PC-3 (cell line): ENCODE measurements at regions not wholly inside any gene's neighbourhood (a gene's known extent, or its start where the extent isn't known, plus 50 kb on each side); places are given as distances from the start of the nearest gene placed in this dataset.

Experiments
- ATAC-seq: fragments of 200-7000 bp; cut with Tn5 transposase; 2 replicates; pipeline ENCODE4 v1.9.1; 2020; ENCODE audit warnings: mild to moderate bottlenecking, moderate library complexity
- BruUV-seq: library from RNA; stranded (reverse); fragments of 400-500 nt; replicated peaks from 2 replicates; lab custom pipeline; 2021; lab: Mats Ljungman, UMichigan
- CTCF ChIA-PET: fragments of 300-600 bp; sonication (Branson Sonifier 250); formaldehyde crosslinking; loops from one replicate; lab custom pipeline; 2022; ENCODE audit warnings: antibody characterized with exemption; lab: Charles Lee
- POLR2A ChIA-PET: fragments of 300-600 bp; sonication (Branson Sonifier 250); formaldehyde crosslinking; loops from one replicate; lab custom pipeline; 2022; ENCODE audit warnings: antibody characterized with exemption; ENCODE audit not compliant: unreplicated experiment; lab: Charles Lee
- DNase-seq: peaks from one replicate; pipeline ENCODE4 v3.0.0-alpha.2; 2015
- H2AFZ ChIP-seq: fragments of 300-600 bp; sonication (generic); 2 replicates; pipeline ENCODE4 v1.6.0; 2016; ENCODE audit warnings: antibody characterized with exemption, low read length
- H3F3A ChIP-seq: fragments of 300-600 bp; sonication (generic); one replicate; pipeline ENCODE4 v1.6.0; 2017; ENCODE audit warnings: antibody characterized with exemption, low read length, control low read depth, mild to moderate bottlenecking; ENCODE audit not compliant: unreplicated experiment
- H3K27ac ChIP-seq: fragments of 300-600 bp; sonication (generic); 2 replicates; pipeline ENCODE4 v1.5.1; 2016; ENCODE audit warnings: mild to moderate bottlenecking, low read length
- H3K27me3 ChIP-seq: fragments of 300-600 bp; sonication (generic); 2 replicates; pipeline ENCODE4 v1.6.1; 2016; ENCODE audit warnings: low read length, mixed read lengths
- H3K36me3 ChIP-seq: fragments of 300-600 bp; sonication (generic); 2 replicates; pipeline ENCODE4 v1.6.1; 2016; ENCODE audit warnings: low read depth, mixed run types, low read length, mixed read lengths
- H3K4me1 ChIP-seq: fragments of 300-600 bp; sonication (generic); 2 replicates; pipeline ENCODE4 v1.5.1; 2016; ENCODE audit warnings: low read length; ENCODE audit not compliant: insufficient read depth
- H3K4me2 ChIP-seq: fragments of 300-600 bp; sonication (generic); 2 replicates; pipeline ENCODE4 v1.6.0; 2016; ENCODE audit warnings: low read length
- H3K4me3 ChIP-seq: fragments of 300-600 bp; sonication (generic); 2 replicates; pipeline ENCODE4 v1.5.1; 2016; ENCODE audit warnings: mild to moderate bottlenecking, low read length, mixed read lengths
- H3K79me2 ChIP-seq: fragments of 300-600 bp; sonication (generic); 2 replicates; pipeline ENCODE4 v1.6.1; 2017; ENCODE audit warnings: low read length, mixed read lengths
- H3K9ac ChIP-seq: fragments of 300-600 bp; sonication (generic); 2 replicates; pipeline ENCODE4 v1.6.0; 2016; ENCODE audit warnings: mild to moderate bottlenecking, low read length
- H3K9me2 ChIP-seq: fragments of 300-600 bp; sonication (generic); replicated peaks from 2 replicates; pipeline ENCODE4 v1.6.1; 2016; ENCODE audit warnings: mixed run types, low read length, mixed read lengths
- H3K9me3 ChIP-seq: fragments of 300-600 bp; sonication (generic); 2 replicates; pipeline ENCODE4 v1.6.1; 2016; ENCODE audit warnings: low read length, mixed read lengths
- H4K20me1 ChIP-seq: fragments of 300-600 bp; sonication (generic); 2 replicates; pipeline ENCODE4 v1.6.1; 2016; ENCODE audit warnings: low read length, mixed read lengths
- EZH2 ChIP-seq: fragments of 300-600 bp; sonication (generic); IDR thresholded peaks from one replicate; pipeline ENCODE4 v1.6.1; 2017; ENCODE audit warnings: antibody characterized with exemption, mild to moderate bottlenecking, low read length; ENCODE audit not compliant: unreplicated experiment
- EZH2phosphoT487 ChIP-seq: fragments of 300-600 bp; sonication (generic); IDR thresholded peaks from 2 replicates; pipeline ENCODE4 v1.6.1; 2018; ENCODE audit warnings: mild to moderate bottlenecking, antibody characterized with exemption, low read length, borderline replicate concordance
- intact Hi-C: fragments of 100-400 bp; cut with micrococcal nuclease; formaldehyde crosslinking; loops from 2 replicates; pipeline ENCODE4 v1.9.0; 2023
- TF ChIP-seq, protein P1 (sequence below): fragments of 300-600 bp; sonication (generic); conservative IDR thresholded peaks from 2 replicates; pipeline ENCODE4 v1.5.1; 2017; ENCODE audit warnings: antibody characterized with exemption, low read depth, mild to moderate bottlenecking, low read length

- Histone ChIP-seq H3K27me3 (no peaks in the 10 kb centered on the region), H3K4me3 (no peak overlapping the region), H3F3A (no peaks in the 10 kb centered on the region), H3K9ac (no peak overlapping the region), H2AFZ (no peak overlapping the region), H3K27ac (no peak overlapping the region), H3K9me2 (no peaks in the 10 kb centered on the region), H3K36me3 (no peaks in the 10 kb centered on the region), H3K79me2 (no peaks in the 10 kb centered on the region), H3K4me1 (peaks cover 12% of the 10 kb centered on the region), H3K4me2 (no peak overlapping the region), H3K9me3 (no peaks in the 10 kb centered on the region), H4K20me1 (no peaks in the 10 kb centered on the region)
- TF ChIP-seq EZH2 (no peak), EZH2phosphoT487 (no peak)
- TF ChIP-seq, protein P1, sequence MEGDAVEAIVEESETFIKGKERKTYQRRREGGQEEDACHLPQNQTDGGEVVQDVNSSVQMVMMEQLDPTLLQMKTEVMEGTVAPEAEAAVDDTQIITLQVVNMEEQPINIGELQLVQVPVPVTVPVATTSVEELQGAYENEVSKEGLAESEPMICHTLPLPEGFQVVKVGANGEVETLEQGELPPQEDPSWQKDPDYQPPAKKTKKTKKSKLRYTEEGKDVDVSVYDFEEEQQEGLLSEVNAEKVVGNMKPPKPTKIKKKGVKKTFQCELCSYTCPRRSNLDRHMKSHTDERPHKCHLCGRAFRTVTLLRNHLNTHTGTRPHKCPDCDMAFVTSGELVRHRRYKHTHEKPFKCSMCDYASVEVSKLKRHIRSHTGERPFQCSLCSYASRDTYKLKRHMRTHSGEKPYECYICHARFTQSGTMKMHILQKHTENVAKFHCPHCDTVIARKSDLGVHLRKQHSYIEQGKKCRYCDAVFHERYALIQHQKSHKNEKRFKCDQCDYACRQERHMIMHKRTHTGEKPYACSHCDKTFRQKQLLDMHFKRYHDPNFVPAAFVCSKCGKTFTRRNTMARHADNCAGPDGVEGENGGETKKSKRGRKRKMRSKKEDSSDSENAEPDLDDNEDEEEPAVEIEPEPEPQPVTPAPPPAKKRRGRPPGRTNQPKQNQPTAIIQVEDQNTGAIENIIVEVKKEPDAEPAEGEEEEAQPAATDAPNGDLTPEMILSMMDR: no peak
- intact Hi-C loops: no loop called here
- ATAC-seq (no peak), DNase-seq (peak; percentile 30)
- ChIA-PET POLR2A (no interaction called here), CTCF (no interaction called here)
- BruUV-seq: no TSS peak
Measured at GRCh38 chr20:7608250-7608649, 332.0 kb downstream of the HAO1 start.

DNA sequence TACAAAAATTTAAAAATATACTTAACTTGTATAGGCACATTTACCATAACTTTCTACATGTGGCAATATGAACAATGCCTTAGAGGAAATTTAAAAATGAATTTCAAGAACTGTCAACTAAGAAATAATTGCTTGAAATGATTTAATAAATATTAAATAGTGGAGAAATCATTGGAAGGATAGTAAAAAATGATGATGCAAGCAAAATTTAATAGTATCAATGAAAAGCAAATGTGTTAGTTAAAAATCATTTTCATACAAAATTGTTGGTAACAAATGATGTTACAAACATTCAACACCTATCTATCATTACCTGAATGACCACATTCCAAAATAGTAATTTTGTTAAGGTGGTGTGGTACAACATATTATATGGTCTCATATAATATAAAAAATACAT is 331.0 kb downstream of the HAO1 start:
- intact Hi-C loops: no loop called here
- no peaks in the 10 kb centered on the region for H3K36me3 ChIP-seq
- no peaks in the 10 kb centered on the region for H3K9me2 ChIP-seq
- no peak overlapping the region for H3K9ac ChIP-seq
- H3K4me3 ChIP-seq: no peak overlapping the region
- no peak for DNase-seq
- H2AFZ ChIP-seq: no peak overlapping the region
- no peaks in the 10 kb centered on the region for H3K9me3 ChIP-seq
- no peak overlapping the region for H3K27ac ChIP-seq
- H3K4me1 ChIP-seq: peaks cover 12% of the 10 kb centered on the region
- H4K20me1 ChIP-seq: no peaks in the 10 kb centered on the region
- ATAC-seq: no peak
- POLR2A ChIA-PET: interaction anchor here (0.6 kb wide), 1 partner anchor 48 kb away, joined by 3 read pairs; no protein-coding TSS in a partner anchor
- no peak overlapping the region for H3K4me2 ChIP-seq
- CTCF ChIA-PET: no interaction called here
- no peaks in the 10 kb centered on the region for H3K79me2 ChIP-seq
- TF ChIP-seq, protein P1: no peak
- TF ChIP-seq EZH2phosphoT487 (no peak), EZH2 (no peak)
- H3K27me3 ChIP-seq: no peaks in the 10 kb centered on the region
- BruUV-seq: no TSS peak
- H3F3A ChIP-seq: no peaks in the 10 kb centered on the region

GRCh38 chr20:7610681-7611080 is 329.6 kb downstream of the HAO1 start:
- POLR2A ChIA-PET: no interaction called here
- ATAC-seq (peak; percentile 89), DNase-seq (peak; percentile 75)
- peak overlapping the region; percentile 64 for H3K4me2 ChIP-seq
- H2AFZ ChIP-seq: no peak overlapping the region
- no peaks in the 10 kb centered on the region for H3K9me2 ChIP-seq
- H3F3A ChIP-seq: no peaks in the 10 kb centered on the region
- BruUV-seq: no TSS peak
- TF ChIP-seq EZH2phosphoT487: no peak
- no peak for TF ChIP-seq EZH2
- TF ChIP-seq, protein P1: no peak
- CTCF ChIA-PET: no interaction called here
- H3K27ac ChIP-seq: peak overlapping the region; percentile 4; the same call in 1 of the 2 replicates
- H3K4me1 ChIP-seq: peaks cover 12% of the 10 kb centered on the region
- no peaks in the 10 kb centered on the region for H4K20me1 ChIP-seq
- H3K79me2 ChIP-seq: no peaks in the 10 kb centered on the region
- no peaks in the 10 kb centered on the region for H3K9me3 ChIP-seq
- H3K27me3 ChIP-seq: no peaks in the 10 kb centered on the region
- no peaks in the 10 kb centered on the region for H3K36me3 ChIP-seq
- H3K4me3 ChIP-seq: peak overlapping the region; percentile 14; the same call in 1 of the 2 replicates
- intact Hi-C loops: loop anchor here (2.0 kb wide), 2 partner anchors 62 to 248 kb away; no protein-coding TSS in a partner anchor
- no peak overlapping the region for H3K9ac ChIP-seq
